PC-3 (cell line): ENCODE measurements at regions not wholly inside any gene's neighbourhood (a gene's known extent, or its start where the extent isn't known, plus 50 kb on each side); places are given as distances from the start of the nearest gene placed in this dataset.
"Not testable (repeated sequence)": the region's sequence is repeated elsewhere in the genome, so short reads cannot be mapped to it uniquely, and the experiment has no call there.

Experiments used
- ATAC-seq: fragments of 200-7000 bp; cut with Tn5 transposase; 2 replicates; pipeline ENCODE4 v1.9.1; 2020; ENCODE audit warnings: mild to moderate bottlenecking, moderate library complexity
- BruUV-seq: library from RNA; stranded (reverse); fragments of 400-500 nt; replicated peaks from 2 replicates; lab custom pipeline; 2021; lab: Mats Ljungman, UMichigan
- CTCF ChIA-PET: fragments of 300-600 bp; sonication (Branson Sonifier 250); formaldehyde crosslinking; loops from one replicate; lab custom pipeline; 2022; ENCODE audit warnings: antibody characterized with exemption; lab: Charles Lee
- POLR2A ChIA-PET: fragments of 300-600 bp; sonication (Branson Sonifier 250); formaldehyde crosslinking; loops from one replicate; lab custom pipeline; 2022; ENCODE audit warnings: antibody characterized with exemption; ENCODE audit not compliant: unreplicated experiment; lab: Charles Lee
- DNase-seq: peaks from one replicate; pipeline ENCODE4 v3.0.0-alpha.2; 2015
- H2AFZ ChIP-seq: fragments of 300-600 bp; sonication (generic); 2 replicates; pipeline ENCODE4 v1.6.0; 2016; ENCODE audit warnings: antibody characterized with exemption, low read length
- H3F3A ChIP-seq: fragments of 300-600 bp; sonication (generic); one replicate; pipeline ENCODE4 v1.6.0; 2017; ENCODE audit warnings: antibody characterized with exemption, low read length, control low read depth, mild to moderate bottlenecking; ENCODE audit not compliant: unreplicated experiment
- H3K27ac ChIP-seq: fragments of 300-600 bp; sonication (generic); 2 replicates; pipeline ENCODE4 v1.5.1; 2016; ENCODE audit warnings: mild to moderate bottlenecking, low read length
- H3K27me3 ChIP-seq: fragments of 300-600 bp; sonication (generic); 2 replicates; pipeline ENCODE4 v1.6.1; 2016; ENCODE audit warnings: low read length, mixed read lengths
- H3K36me3 ChIP-seq: fragments of 300-600 bp; sonication (generic); 2 replicates; pipeline ENCODE4 v1.6.1; 2016; ENCODE audit warnings: low read depth, mixed run types, low read length, mixed read lengths
- H3K4me1 ChIP-seq: fragments of 300-600 bp; sonication (generic); 2 replicates; pipeline ENCODE4 v1.5.1; 2016; ENCODE audit warnings: low read length; ENCODE audit not compliant: insufficient read depth
- H3K4me2 ChIP-seq: fragments of 300-600 bp; sonication (generic); 2 replicates; pipeline ENCODE4 v1.6.0; 2016; ENCODE audit warnings: low read length
- H3K4me3 ChIP-seq: fragments of 300-600 bp; sonication (generic); 2 replicates; pipeline ENCODE4 v1.5.1; 2016; ENCODE audit warnings: mild to moderate bottlenecking, low read length, mixed read lengths
- H3K79me2 ChIP-seq: fragments of 300-600 bp; sonication (generic); 2 replicates; pipeline ENCODE4 v1.6.1; 2017; ENCODE audit warnings: low read length, mixed read lengths
- H3K9ac ChIP-seq: fragments of 300-600 bp; sonication (generic); 2 replicates; pipeline ENCODE4 v1.6.0; 2016; ENCODE audit warnings: mild to moderate bottlenecking, low read length
- H3K9me2 ChIP-seq: fragments of 300-600 bp; sonication (generic); replicated peaks from 2 replicates; pipeline ENCODE4 v1.6.1; 2016; ENCODE audit warnings: mixed run types, low read length, mixed read lengths
- H3K9me3 ChIP-seq: fragments of 300-600 bp; sonication (generic); 2 replicates; pipeline ENCODE4 v1.6.1; 2016; ENCODE audit warnings: low read length, mixed read lengths
- H4K20me1 ChIP-seq: fragments of 300-600 bp; sonication (generic); 2 replicates; pipeline ENCODE4 v1.6.1; 2016; ENCODE audit warnings: low read length, mixed read lengths
- EZH2 ChIP-seq: fragments of 300-600 bp; sonication (generic); IDR thresholded peaks from one replicate; pipeline ENCODE4 v1.6.1; 2017; ENCODE audit warnings: antibody characterized with exemption, mild to moderate bottlenecking, low read length; ENCODE audit not compliant: unreplicated experiment
- EZH2phosphoT487 ChIP-seq: fragments of 300-600 bp; sonication (generic); IDR thresholded peaks from 2 replicates; pipeline ENCODE4 v1.6.1; 2018; ENCODE audit warnings: mild to moderate bottlenecking, antibody characterized with exemption, low read length, borderline replicate concordance
- intact Hi-C: fragments of 100-400 bp; cut with micrococcal nuclease; formaldehyde crosslinking; loops from 2 replicates; pipeline ENCODE4 v1.9.0; 2023
- TF ChIP-seq, protein P1 (sequence below): fragments of 300-600 bp; sonication (generic); conservative IDR thresholded peaks from 2 replicates; pipeline ENCODE4 v1.5.1; 2017; ENCODE audit warnings: antibody characterized with exemption, low read depth, mild to moderate bottlenecking, low read length

DNA sequence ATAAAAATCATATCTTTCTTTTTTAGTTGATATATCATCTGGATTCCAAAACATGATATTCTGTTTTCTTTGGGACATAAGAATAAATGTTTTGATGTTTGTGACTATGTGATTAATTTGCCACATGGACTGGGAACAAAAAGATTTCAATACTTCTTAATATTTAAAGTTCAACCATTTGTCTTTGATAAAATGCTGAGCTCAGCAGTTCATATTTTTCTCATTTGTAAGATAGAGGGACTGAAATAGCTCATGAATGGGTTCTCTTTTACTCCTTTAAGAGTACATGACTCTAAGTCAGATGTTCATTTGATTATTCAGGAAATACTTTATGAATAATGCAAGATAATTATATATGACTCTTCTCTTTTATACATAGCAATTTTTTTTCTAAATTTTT lies 205.9 kb upstream of the FAM47A start:
- TF ChIP-seq, protein P1, sequence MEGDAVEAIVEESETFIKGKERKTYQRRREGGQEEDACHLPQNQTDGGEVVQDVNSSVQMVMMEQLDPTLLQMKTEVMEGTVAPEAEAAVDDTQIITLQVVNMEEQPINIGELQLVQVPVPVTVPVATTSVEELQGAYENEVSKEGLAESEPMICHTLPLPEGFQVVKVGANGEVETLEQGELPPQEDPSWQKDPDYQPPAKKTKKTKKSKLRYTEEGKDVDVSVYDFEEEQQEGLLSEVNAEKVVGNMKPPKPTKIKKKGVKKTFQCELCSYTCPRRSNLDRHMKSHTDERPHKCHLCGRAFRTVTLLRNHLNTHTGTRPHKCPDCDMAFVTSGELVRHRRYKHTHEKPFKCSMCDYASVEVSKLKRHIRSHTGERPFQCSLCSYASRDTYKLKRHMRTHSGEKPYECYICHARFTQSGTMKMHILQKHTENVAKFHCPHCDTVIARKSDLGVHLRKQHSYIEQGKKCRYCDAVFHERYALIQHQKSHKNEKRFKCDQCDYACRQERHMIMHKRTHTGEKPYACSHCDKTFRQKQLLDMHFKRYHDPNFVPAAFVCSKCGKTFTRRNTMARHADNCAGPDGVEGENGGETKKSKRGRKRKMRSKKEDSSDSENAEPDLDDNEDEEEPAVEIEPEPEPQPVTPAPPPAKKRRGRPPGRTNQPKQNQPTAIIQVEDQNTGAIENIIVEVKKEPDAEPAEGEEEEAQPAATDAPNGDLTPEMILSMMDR: no peak
- TF ChIP-seq EZH2: no peak
- no peak for TF ChIP-seq EZH2phosphoT487
- BruUV-seq: no TSS peak
- ChIA-PET CTCF (no interaction called here), POLR2A (no interaction called here)
- ATAC-seq (no peak), DNase-seq (no peak)
- no peaks in the 10 kb centered on the region for H3K9me3 ChIP-seq
- no peaks in the 10 kb centered on the region for H4K20me1 ChIP-seq
- H3K27me3 ChIP-seq: no peaks in the 10 kb centered on the region
- intact Hi-C loops: no loop called here
- no peak overlapping the region for H3K4me3 ChIP-seq
- H3K79me2 ChIP-seq: no peaks in the 10 kb centered on the region
- H3K27ac ChIP-seq: no peak overlapping the region
- no peak overlapping the region for H3K4me2 ChIP-seq
- no peaks in the 10 kb centered on the region for H3K9me2 ChIP-seq
- H3K9ac ChIP-seq: no peak overlapping the region
- no peaks in the 10 kb centered on the region for H3K4me1 ChIP-seq
- H2AFZ ChIP-seq: no peak overlapping the region
- no peaks in the 10 kb centered on the region for H3K36me3 ChIP-seq
- no peaks in the 10 kb centered on the region for H3F3A ChIP-seq

DNA sequence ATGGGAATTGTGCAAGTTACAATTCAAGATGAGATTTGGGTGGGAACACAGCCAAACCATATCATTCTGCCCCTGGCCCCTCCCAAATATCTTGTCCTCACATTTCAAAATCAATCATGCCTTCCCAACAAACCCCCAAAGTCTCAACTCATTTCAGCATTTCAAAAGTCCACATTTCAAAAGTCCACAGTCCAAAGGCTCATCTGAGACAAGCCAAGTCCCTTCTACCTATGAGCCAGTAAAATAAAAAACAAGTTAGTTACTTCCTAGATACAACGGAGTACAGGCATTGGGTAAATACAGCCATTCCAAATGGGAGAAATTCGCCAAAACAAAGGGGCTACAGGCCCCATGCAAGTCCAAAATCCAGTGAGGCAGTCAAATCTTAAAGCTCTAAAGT lies 203.3 kb upstream of the FAM47A start:
- BruUV-seq, H3K9ac ChIP-seq, H4K20me1 ChIP-seq, H3K9me3 ChIP-seq, H2AFZ ChIP-seq, H3K79me2 ChIP-seq, DNase-seq, H3K9me2 ChIP-seq, H3F3A ChIP-seq, H3K27me3 ChIP-seq, CTCF ChIA-PET, ATAC-seq, H3K4me2 ChIP-seq, H3K27ac ChIP-seq, H3K4me3 ChIP-seq, intact Hi-C loops, H3K36me3 ChIP-seq, H3K4me1 ChIP-seq, POLR2A ChIA-PET: not testable (repeated sequence)

GRCh38 chrX:34332334-34332733 lies 200.2 kb upstream of the FAM47A start:
- Histone ChIP-seq H3K4me1 (no peaks in the 10 kb centered on the region), H2AFZ (no peak overlapping the region), H3F3A (no peaks in the 10 kb centered on the region), H4K20me1 (no peaks in the 10 kb centered on the region), H3K27ac (no peak overlapping the region), H3K9me3 (no peaks in the 10 kb centered on the region), H3K27me3 (no peaks in the 10 kb centered on the region), H3K4me3 (no peak overlapping the region), H3K4me2 (no peak overlapping the region), H3K9ac (no peak overlapping the region), H3K9me2 (no peaks in the 10 kb centered on the region), H3K79me2 (no peaks in the 10 kb centered on the region), H3K36me3 (no peaks in the 10 kb centered on the region)
- ChIA-PET POLR2A (no interaction called here), CTCF (no interaction called here)
- no peak for ATAC-seq
- intact Hi-C loops: no loop called here
- TF ChIP-seq EZH2phosphoT487 (no peak), EZH2 (no peak)
- TF ChIP-seq, protein P1: peak; percentile 31; the same call in 1 of the 2 replicates
- DNase-seq: peak; percentile 6
- BruUV-seq: no TSS peak
